SIG-M5 treated with dmso at 0.1 percent for 504 hours (cell line): ENCODE measurements at regions not wholly inside any gene's neighbourhood (a gene's known extent, or its start where the extent isn't known, plus 50 kb on each side); places are given as distances from the start of the nearest gene placed in this dataset.

ENCODE experiments used
- DNase-seq: peaks from one replicate; lab custom pipeline; 2025; ENCODE audit not compliant: unreplicated experiment; lab: John Stamatoyannopoulos, UW

- DNase-seq = no peak
Measured at GRCh38 chr11:112731538-112731937, 229.7 kb upstream of the NCAM1 start.

DNA sequence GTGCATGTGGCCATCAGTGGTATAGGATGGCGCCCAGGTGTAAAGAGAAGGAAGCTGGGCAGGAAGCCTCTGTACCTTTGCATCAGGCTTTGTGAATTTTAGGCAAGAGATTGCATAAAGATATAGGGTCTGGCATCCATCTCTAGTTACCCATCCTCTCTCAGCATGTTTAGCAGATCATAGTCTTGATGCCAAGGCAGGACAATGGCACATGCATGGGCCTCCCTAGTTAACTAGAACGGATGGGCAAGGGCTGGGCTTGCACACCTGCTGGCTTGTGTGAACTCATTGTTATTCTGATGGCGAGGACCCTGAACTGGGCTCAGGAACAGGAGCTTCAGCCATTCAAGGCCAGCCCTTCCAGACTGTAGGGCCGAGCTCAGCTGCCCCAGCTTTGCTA is 229.2 kb upstream of the NCAM1 start:
- DNase-seq = no peak

DNA sequence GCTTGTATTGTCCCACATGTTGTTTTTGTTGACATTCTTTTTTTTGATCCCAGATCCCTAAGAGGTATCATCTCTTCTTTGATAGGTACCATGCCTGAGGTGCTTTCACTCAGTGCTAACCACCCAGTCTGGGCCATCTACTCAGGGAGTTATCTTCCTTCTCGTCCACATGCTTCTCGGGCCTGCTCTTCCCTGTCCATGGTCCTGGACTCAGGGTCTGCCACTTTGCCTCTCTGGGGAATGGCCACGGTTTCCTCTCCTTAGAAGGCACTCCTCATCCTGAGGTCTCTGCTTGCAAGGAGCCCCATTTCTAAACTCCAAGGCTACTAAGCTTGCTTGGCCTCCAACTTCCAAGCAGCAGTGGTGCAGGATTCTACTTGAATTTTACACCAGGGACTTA is 227.0 kb upstream of the NCAM1 start:
- no peak for DNase-seq

GRCh38 chr11:112735470-112735869 is 225.8 kb upstream of the NCAM1 start:
- no peak for DNase-seq

GRCh38 chr11:112744041-112744440 is 217.2 kb upstream of the NCAM1 start:
- DNase-seq = no peak

GRCh38 chr11:112745973-112746372 is 215.2 kb upstream of the NCAM1 start:
- DNase-seq = no peak

DNA sequence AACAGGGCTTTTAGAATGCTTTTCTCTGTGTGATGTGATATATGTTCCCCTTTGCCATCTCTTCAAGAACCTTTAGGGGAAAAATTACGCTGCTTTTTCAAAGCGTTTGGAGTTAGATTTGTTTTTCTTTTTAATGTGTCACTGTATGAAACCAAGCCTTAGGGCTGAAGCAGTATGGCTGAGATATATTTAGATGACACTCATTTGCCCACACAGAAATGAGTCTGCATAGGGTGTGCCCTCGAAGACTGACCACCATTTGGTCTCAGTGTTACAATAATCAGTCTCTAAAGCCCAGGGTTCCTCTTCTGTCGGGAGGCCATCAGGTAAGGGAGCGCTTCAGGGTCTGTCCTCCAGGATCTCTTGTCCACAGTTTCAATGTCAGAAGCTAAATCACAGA is 213.0 kb upstream of the NCAM1 start:
- DNase-seq = no peak

DNA sequence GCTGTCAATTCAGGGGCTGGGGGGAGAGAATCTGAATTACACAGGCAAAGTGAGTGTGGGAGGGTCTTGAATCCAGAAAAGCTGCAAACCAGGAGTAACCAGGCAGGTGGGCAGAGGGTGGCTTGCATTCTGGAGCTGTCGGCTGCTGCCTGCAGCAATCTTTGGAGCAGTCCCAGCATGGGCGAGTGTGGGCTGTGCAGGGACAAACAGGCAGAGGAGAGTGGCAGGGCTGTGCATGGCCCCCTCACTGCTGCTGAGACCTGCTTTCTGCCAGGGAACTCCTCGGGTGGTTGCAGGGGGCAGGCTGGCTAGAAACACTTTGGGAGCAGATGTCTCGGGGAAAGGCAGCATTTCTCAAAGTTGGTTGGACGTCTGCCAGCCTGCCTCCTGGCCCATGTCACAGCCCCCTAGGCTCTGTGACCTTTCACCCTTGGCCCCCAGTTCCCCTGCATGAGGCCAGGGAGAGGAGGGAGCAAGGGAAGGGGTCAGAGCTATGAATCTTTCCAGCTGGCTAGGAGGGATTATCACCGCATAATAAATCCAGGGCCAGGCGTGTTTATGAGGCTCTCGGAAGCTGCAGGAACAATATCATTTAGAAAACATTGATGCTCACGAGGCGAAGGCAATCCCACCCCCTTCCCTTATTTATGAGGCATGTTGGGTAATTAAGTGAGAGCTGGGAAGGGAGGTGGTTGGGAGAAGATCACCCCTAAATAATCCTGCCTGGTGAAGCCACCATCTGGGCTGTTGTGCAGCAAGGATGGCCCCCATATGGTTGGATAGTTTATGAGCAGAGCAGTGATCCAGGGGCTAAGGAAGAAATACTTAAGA is 212.3 kb upstream of the NCAM1 start:
- DNase-seq = no peak

GRCh38 chr11:112751329-112751728 is 209.9 kb upstream of the NCAM1 start:
- no peak for DNase-seq

DNA sequence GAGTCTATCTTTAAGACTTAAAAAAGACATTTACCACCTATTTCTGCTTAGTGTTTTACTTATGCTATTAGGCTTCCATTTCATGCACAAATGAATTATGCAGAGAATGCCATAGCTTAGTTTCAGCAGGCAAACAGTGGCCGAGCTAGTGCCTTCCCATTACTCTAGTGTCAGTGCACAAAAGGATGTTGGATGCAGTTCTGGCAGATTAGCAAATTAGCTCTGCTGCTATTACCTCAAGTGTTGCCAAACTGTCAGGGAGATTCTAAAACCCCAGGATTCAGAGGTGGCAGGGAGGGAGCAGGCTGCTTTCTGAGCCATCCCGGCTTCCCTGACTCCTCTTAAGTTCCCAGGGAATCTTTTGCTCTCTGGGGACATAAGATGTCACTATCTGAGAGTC is 209.4 kb upstream of the NCAM1 start:
- DNase-seq = no peak

DNA sequence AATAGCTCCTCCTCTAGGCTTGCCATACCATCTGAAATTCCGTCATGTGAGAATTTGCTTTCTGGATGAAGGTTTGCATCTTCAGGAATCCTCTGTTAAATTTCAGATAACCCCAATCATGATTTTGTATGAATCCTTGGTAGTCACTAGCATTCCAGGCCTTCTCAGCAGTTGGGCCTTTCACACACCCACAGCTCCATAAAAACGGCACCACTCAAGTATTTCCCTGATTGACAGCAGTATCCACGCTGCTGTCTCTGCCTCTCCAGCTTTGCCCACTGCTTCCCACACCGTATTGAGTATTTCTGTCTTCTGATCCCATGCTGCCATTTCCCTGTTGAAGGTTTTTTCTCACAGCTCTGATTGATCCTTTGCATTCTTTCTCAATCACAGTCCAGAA is 208.7 kb upstream of the NCAM1 start:
- no peak for DNase-seq

GRCh38 chr11:112753706-112754105 is 207.5 kb upstream of the NCAM1 start:
- DNase-seq = no peak

GRCh38 chr11:112759418-112759817 is 201.8 kb upstream of the NCAM1 start:
- DNase-seq = no peak

- DNase-seq = no peak
Measured at GRCh38 chr11:112760396-112761059, 200.7 kb upstream of the NCAM1 start.

- no peak for DNase-seq
Measured at GRCh38 chr11:112761911-112762706, 199.1 kb upstream of the NCAM1 start.

DNA sequence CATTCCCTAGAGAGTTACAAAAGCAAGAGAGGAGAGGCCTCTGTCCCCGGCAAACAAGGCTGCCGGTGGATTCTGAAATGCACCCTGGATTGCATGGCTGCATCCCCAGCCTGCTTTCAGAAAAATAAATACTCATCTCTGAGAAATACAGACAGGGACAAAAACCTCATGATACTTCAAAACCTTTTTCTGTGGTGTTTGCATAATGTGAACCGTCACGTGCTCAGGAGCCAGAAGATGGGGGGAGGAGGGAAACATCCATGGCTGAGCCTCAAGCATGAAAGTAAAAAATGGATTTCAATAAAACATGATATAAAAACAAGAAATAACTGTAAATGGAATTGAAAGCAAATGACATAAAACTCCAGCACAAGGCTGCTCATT is 198.5 kb upstream of the NCAM1 start:
- DNase-seq = no peak

DNA sequence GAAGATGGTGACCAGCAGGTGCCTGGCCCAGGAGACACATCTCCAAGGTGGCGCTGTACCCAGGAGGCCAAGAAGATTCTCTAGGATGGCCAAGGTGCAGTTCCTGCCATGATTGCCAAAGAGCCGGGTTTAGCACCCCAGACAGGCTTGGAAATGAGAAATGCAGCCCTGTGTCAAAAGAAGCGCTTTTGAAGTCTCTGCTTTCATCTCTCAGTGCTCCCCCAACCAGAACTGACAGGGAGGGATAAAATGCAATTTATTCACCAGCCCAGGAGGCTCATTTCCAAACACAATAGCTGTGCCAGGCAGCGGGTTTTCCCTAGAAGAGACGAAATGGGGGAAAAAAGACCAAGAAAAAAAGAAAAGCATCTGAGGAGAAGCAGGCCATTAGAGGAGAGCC is 195.9 kb upstream of the NCAM1 start:
- DNase-seq = no peak

DNA sequence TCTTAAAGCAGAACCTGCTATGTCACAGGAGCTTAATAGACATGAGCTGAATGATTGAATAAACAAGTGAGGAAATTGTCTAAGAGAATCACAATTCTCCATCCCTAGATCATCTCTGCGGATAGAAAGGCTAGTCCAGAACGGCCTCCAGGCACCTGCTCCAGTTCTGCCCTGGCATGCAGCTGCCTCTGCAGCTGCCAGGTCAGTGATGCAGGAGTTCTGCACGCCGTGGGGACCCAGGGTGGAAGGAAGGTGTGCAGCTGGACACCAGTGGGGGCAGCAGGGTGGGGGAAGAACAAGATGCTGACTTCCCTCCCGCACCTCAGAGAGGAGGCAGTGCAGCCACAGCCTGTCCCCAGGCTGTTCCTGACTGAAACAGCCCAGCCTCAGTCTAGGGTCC is 192.1 kb upstream of the NCAM1 start:
- no peak for DNase-seq

DNA sequence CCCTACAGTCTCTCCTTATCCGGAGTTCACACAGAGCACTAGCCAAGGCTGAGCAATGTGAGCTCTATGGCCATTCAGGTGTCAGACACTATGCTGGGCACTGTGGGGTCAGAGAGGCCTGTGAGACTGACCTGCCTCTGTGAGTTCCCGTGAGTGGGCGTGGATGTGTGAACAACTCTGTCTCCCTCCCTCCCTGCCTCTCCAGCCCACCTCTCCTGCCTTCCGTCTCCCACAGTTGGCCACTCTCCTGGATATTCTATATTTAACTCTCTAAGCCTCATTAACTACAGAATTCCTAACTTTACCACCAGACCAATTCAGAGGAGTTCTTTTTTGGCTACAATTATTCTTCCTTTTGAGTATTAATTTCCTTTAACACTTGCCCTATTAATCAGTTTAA is 191.6 kb upstream of the NCAM1 start:
- no peak for DNase-seq

- no peak for DNase-seq
Measured at GRCh38 chr11:112770033-112770432, 191.2 kb upstream of the NCAM1 start.

DNA sequence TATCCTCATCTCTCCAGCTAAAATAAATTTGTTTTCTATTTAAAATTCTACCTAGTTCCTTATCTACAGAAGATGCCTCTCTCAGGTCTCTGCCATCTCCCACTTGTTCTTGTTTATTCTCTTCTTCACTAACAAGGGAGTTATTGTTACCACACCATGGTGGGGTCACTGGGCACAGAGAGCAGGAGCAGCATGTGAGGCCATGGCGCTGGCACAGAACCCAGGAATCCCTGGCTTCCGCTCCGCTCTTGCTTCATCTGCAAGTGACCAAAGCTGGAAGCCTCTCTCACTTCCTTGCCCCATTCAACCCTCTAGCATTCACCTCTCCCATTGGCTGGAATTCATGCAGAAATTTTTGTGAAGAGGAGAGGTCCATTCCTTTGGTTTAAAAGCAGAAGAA is 190.7 kb upstream of the NCAM1 start:
- DNase-seq = no peak

DNA sequence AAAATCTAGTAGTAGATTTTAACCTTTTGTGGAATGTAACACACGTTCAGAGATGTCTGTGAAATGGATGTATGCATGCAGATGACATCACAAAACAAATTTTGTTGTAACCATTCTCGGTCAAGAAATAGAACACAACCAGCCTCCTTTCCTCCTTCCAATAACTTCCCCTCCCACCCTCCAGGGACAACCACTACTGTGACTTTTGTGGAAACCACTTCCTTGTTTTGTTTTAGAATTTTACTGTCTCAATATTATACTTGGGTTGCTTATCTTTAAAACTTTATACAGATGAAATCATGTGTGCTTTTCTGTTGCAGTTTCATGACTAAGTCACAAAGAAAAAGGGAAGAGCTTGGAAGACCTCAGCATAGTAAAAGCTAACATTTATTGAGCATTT is 189.4 kb upstream of the NCAM1 start:
- DNase-seq = peak; percentile 1
